GM18517 (cell line): ENCODE measurements at regions not wholly inside any gene's neighbourhood (a gene's known extent, or its start where the extent isn't known, plus 50 kb on each side); places are given as distances from the start of the nearest gene placed in this dataset.
"Not testable (repeated sequence)": the region's sequence is repeated elsewhere in the genome, so short reads cannot be mapped to it uniquely, and the experiment has no call there.

Experiments used
- ATAC-seq: cut with Tn5 transposase; IDR thresholded peaks from one replicate; pipeline ENCODE4 v1.9.1; 2021; ENCODE audit warnings: mild to moderate bottlenecking, moderate library complexity; ENCODE audit not compliant: unreplicated experiment

DNA sequence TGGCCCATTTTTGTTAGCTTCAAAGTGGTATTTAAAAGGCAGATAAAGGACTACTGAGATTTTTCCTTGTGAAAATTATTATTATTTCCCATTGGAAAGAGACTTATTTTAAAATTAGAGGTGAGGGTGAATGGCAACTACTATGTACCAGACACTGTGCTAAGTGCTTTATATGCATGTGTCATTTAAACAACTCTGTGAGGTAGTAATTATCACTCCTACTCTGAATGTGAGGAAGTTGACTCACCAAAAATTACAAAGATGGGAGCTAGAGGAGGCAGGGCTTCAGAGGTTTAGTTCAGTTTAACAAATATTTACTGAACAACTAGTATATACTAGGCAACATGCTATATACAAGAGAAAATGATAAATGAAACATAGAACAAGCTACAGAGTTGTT, 78.2 kb downstream of the MSL3 start:
- no peak for ATAC-seq

GRCh38 chrX:11837437-11837836, 79.4 kb downstream of the MSL3 start:
- ATAC-seq = no peak

GRCh38 chrX:11864171-11864570, 106.1 kb downstream of the MSL3 start:
- no peak for ATAC-seq

DNA sequence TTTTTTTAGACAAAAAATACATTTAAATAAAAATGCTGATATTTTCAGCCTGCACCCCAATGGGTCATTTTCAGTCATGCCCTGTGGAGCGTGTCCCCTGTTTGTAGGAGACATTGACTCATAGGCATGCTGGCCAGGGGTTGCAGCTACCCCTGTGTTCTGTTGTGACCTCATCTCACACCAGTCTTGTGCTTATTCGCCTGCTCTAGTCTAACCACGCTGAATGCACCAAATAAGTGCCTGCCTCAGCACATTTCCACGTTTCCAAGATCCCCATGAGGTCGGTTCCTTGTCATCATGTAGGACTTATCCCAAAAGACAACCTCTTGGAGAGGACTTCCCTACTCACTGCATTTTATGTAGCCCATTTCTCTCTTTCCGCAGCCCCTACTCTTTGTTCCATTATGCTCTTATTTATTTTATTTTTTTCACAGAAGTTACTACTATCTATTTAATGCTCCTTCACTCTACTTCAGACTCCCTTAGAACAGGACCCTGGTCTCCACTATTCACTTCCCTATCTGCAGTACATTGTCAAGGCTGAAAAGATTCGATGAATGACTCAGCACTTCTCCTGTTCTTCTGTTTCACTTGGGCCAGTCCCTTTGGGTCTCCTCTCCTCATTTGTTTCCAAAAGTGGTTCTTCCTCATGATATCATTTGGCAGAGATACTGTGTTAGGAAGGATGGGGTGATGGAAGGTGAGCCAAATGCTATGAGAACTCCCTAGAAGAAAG, 109.7 kb downstream of the MSL3 start:
- no peak for ATAC-seq

DNA sequence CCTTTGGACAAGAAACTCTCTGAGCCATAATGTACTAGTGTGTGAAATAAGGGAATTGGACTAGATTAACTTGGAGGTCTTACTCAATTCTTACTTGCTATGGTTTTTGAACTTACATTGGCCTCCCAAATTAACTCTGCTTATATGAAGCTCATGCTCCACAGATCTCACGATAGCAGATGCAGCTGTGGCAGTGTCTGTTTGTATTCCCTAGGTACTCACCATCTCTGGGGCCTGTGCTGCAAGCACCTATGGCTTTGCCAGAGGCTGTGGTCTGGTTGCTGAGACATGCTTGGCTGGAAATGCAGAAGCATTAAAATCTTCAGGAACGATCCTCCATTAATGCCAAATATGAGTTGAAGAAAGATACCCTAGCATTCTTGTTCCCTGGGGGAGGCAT, 112.8 kb downstream of the MSL3 start:
- no peak for ATAC-seq

GRCh38 chrX:11881485-11882170, 123.6 kb downstream of the MSL3 start:
- ATAC-seq = no peak

GRCh38 chrX:11886745-11887144, 128.7 kb downstream of the MSL3 start:
- ATAC-seq = no peak

- ATAC-seq = no peak
Observed at GRCh38 chrX:11887175-11887574, 129.1 kb downstream of the MSL3 start.

DNA sequence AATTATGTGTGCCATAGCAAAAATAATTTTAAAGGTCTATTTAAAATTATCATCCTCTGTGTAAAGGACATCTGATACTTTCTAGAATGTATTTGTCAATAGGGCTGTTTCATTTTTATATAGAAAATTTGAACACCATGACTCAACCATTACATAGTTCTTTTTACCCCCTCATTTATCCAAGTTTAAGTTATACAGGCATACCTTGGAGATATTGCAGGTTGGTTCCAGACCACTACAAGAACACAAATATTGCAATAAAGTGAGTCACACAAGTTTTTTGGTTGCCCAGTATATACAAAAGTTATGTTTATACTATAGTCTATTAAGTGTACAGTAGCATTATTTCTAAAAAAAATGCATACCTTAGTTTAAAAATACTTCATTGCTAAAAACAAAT, 130.4 kb downstream of the MSL3 start:
- ATAC-seq = no peak

DNA sequence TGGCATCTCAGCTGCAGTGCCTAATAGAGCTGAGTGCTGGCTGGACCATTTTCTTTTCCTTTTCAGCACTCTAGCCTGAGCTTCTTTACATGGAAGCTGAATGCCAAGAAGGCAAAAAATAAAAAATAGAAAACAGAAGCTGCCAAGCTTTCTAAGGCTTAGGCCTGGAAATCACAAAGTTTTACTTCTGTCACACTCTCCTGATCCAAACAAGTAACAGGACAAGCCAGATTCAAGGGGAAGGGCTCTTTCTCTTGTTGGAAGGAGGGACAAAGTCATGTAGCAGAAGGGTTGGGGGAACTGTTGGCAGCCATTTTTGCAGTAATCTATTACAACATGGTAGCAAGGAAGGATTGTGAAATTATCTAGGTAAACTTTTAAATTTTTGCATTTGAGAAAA, 131.8 kb downstream of the MSL3 start:
- no peak for ATAC-seq

DNA sequence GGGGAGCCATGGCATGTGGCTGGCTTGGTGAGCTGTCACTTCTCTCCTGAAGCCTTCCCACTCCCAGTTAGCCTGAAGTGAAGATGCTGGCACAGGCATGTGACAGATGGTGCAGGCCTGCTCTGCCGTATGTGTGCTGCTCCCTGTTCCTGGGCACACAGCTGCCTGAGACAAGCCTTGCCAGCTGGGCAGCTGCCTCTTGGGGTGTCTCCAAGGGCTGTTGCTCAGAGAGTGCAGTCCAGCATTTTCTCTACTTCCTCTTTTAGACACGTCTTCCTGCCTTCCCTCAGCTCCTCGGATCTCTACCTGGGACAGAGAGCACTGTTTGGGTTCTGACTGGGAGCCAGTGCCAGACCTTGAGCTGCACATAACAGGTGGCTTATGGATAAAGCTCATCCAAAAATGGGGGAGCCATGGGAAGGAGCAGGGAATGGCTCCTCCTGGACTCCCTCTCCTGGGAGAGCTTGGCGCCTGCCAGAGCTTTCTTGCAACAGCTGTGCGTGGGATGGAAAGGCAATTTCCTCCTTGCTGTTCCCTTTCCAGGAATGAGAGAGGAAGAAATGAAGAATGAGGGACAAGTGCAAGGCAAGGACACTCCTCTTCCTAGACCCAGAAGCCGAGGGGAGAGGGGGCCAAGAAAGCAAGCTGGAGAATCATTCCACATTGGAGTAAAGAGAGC, 132.9 kb downstream of the MSL3 start:
- ATAC-seq = no peak

- no peak for ATAC-seq
Observed at GRCh38 chrX:11893933-11894710, 136.1 kb downstream of the MSL3 start.

DNA sequence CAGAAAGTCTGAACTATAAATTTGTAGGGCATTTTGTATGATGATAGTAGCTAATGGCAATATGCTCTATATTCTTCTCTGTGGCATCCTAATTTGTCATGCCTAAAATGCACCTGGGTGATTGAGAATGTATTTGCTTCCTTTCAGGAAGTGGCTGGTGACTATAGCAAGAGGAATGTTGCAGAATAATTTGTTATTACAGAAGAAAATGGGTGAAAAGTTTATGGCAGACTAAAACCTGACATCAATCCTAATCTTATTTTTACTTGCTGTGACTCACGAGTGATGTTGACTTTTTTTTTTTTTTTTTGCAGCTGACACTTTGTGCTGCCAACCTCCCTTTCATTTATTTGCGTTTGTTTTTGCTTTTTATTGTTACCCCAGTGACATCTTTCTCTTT, 141.1 kb downstream of the MSL3 start:
- ATAC-seq = no peak

- not testable (repeated sequence) for ATAC-seq
Observed at GRCh38 chrX:11905933-11906332, 147.9 kb downstream of the MSL3 start.

DNA sequence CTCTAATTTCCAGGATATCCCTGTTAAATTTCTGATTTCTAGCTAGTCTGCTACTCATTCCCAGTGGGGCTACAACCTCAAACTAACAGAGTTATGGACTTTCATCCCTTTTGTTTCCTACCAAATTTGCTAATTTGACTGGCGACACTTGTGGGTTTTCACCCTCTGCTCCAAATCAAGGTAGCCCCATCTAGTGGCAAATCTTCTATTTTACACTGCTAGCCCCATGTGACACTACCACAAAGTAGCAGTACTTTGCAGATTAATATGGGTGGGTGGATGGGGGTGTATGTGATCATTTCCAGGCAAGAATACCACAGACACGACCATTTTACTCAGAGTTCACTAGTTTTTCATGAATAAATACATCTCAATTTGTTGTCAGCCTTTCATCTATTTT, 150.3 kb downstream of the MSL3 start:
- peak; percentile 81 for ATAC-seq

GRCh38 chrX:11913001-11913400, 155.0 kb downstream of the MSL3 start:
- no peak for ATAC-seq

DNA sequence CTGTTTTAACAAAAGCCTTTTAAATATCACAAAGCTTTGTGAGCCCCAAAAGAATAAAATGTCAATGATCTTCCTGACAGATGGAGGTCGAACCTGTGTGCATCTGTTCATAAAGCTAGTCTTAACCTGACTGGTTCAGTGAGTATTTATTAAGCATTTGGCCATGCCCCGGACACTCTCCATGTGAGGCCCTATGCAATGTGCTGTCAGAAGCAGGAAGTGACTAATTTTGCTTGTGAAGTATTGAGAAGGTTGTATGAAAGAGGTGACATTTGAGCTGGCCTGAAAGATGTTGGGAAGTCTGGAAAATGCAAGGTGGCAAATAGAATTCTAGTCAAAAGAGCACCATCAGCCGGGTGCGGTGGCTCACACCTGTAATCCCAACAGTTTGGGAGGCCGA, 171.4 kb downstream of the MSL3 start:
- ATAC-seq = no peak

DNA sequence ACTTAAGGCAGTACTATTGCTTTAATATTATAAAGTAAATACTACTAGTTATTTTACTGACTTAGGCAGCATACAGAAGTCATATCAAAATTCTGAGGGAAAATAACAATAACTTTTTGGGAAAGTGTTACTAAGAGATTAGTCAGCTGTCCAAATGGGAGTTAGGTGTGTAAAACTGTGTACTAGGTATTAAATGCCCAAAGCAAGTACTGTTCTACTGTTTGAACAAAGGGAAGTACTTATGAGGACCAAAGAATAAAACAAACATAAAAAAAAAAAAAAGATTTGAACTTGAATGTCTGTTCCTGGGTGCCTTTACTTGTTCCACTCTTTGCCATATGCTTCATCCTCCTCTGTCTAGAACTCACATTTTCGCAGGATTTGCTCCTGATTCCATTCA, 174.4 kb downstream of the MSL3 start:
- ATAC-seq = no peak

DNA sequence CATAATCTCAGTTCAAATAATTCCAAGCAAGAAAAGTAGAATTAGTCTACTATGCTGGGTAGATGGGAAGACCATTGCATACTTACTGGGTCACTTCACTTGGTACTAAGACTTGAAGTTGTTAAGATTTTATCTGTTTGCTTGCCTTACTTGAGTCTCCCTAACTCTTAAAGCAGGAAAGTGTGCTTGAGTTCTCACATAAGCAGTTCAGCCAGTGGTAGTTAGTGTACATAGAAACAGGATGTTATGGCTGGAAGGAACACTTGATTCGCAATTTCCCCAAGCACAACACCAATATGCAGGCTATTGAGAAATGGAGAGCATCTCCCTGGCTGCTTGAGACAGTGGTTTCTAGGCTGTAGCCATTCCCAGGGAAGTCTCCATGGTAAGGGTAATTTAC, 176.1 kb downstream of the MSL3 start:
- ATAC-seq = no peak

DNA sequence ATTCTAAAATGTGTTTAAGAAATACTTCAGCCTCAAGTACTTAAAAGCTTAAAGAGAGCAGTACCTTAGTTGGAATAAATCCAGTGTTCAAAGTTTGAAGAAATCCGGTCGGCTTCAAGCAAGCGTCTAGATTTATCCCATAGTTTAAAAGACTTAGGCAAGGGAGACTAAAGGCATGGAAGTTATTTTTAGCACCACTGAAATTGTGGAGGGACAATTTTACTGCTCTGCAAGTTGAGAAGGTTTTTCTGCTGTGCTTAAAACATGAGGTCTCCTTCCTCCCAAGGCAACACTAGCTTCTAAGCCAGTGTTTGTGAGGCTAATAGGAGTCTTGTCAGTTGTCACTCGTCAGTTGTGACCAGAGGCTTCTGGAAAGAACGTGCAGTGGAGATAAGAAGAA, 183.5 kb downstream of the MSL3 start:
- ATAC-seq = no peak

DNA sequence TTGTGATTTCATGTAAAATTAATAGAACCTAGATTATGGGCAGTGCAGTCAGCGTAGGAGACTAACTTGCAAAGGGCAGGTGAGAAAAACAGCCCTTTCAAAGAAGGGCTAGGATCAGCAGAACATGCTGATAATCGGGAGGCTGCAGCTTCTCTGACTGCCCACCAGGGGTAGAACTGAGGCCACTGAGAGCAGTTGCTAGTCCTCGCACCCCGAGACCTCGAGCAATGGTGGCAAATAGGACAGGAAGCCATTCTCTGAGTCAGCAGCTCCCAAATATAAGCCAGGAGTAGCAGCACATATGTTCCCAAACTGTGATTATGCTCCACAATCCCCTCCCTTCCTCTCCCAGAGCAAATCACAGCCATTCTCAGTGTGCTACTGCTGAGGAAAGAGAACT, 186.5 kb downstream of the MSL3 start:
- ATAC-seq = no peak
